ENCODE measurements at regions not wholly inside any gene's neighbourhood (a gene's known extent, or its start where the extent isn't known, plus 50 kb on each side); places are given as distances from the start of the nearest gene placed in this dataset.

DNA sequence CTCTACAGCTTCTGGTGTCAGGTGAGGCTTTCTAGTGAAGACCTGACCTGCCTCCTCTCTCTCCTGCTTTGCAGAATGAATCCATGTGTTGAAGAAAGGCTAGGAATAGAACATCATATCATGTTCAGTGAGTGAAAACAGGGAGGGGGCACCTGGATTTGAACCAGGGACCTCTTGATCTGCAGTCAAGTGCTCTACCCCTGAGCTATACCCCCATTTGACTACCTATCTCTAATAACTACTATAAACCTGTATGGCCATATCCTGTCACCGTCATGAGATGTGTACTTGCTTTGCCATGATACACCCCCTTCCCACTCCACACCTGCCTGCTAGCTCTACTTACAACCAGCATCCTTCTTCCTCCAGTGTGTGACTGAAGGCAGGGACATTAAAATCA lies 91.3 kb upstream of the ZNF746 start:
- TF ChIP-seq POLR2A (IDR thresholded peaks at IDR 0.05; ENCODE audit: low read depth, low read length) (no peak), JUN (IDR thresholded peaks at IDR 0.05; ENCODE audit: borderline replicate concordance, insufficient read depth, insufficient read length, low read depth) (no peak), FOS (IDR thresholded peaks at IDR 0.05; ENCODE audit: borderline replicate concordance, insufficient read depth, low read length) (no peak), CTCF (IDR thresholded peaks at IDR 0.05; ENCODE audit: extremely low read depth in 1 of 2, insufficient read depth in 1 of 2, low read depth in 1 of 2, low read length in 2 of 2) (no peak), GATA2 (IDR thresholded peaks at IDR 0.05; ENCODE audit: insufficient read depth, insufficient read length, low read depth, low read length) (no peak), POLR2AphosphoS5 (IDR thresholded peaks at IDR 0.05; ENCODE audit: insufficient read depth, low read depth, low read length) (no peak), MAX (IDR thresholded peaks at IDR 0.05; ENCODE audit: insufficient read depth, insufficient read length) (no peak), MYC (IDR thresholded peaks at IDR 0.05; ENCODE audit: low read depth, low read length) (no peak)
